ENCODE measurements at regions not wholly inside any gene's neighbourhood (a gene's known extent, or its start where the extent isn't known, plus 50 kb on each side); places are given as distances from the start of the nearest gene placed in this dataset.

DNA sequence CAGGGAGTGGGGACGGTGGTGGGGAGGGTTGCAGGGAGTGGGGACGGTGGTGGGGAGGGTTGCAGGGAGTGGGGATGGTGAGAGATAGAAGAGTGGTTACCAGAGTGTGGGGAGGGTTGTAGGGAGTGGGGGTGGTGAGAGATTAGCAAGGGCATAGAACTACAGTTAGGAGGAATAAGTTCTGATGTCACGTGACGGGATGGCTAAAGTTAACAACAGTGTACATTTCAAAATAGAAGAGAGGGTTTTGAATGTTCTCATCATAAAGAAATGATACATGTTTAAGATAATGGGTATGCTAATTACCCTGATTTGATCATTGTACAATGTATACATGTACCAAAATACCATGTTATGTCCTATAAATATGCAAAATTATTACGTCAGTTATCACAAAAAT lies 57.6 kb upstream of the FRMD1 start:
- TF ChIP-seq POLR2A (IDR thresholded peaks at IDR 0.05): no peak
- TF ChIP-seq, protein P1, sequence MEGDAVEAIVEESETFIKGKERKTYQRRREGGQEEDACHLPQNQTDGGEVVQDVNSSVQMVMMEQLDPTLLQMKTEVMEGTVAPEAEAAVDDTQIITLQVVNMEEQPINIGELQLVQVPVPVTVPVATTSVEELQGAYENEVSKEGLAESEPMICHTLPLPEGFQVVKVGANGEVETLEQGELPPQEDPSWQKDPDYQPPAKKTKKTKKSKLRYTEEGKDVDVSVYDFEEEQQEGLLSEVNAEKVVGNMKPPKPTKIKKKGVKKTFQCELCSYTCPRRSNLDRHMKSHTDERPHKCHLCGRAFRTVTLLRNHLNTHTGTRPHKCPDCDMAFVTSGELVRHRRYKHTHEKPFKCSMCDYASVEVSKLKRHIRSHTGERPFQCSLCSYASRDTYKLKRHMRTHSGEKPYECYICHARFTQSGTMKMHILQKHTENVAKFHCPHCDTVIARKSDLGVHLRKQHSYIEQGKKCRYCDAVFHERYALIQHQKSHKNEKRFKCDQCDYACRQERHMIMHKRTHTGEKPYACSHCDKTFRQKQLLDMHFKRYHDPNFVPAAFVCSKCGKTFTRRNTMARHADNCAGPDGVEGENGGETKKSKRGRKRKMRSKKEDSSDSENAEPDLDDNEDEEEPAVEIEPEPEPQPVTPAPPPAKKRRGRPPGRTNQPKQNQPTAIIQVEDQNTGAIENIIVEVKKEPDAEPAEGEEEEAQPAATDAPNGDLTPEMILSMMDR (IDR thresholded peaks at IDR 0.05 in 4 of 5, conservative IDR thresholded peaks at IDR 0.05 in 1 of 5): no peak

All from gastrocnemius medialis (tissue), 4 donors.